A673 (cell line): ENCODE measurements at regions not wholly inside any gene's neighbourhood (a gene's known extent, or its start where the extent isn't known, plus 50 kb on each side); places are given as distances from the start of the nearest gene placed in this dataset.

Experiments
- BruUV-seq: library from RNA; stranded (reverse); fragments of 400-500 nt; replicated peaks from 2 replicates; lab custom pipeline; 2021; lab: Mats Ljungman, UMichigan
- CTCF ChIA-PET: fragments of 300-600 bp; sonication (Branson Sonifier 250); formaldehyde crosslinking; loops from one replicate; lab custom pipeline; 2022; ENCODE audit warnings: antibody characterized with exemption; lab: Charles Lee
- POLR2A ChIA-PET: fragments of 300-600 bp; sonication (Branson Sonifier 250); formaldehyde crosslinking; loops from one replicate; lab custom pipeline; 2022; ENCODE audit warnings: antibody characterized with exemption; ENCODE audit not compliant: low non-redundant PET; lab: Charles Lee
- DNase-seq: peaks from one replicate; pipeline ENCODE4 v3.0.0-alpha.2; 2015; ENCODE audit warnings: low spot score
- H3K27ac ChIP-seq: fragments of 200-600 bp; sonication (generic); 2 replicates; pipeline ENCODE4 v1.5.1; 2016; ENCODE audit warnings: mixed run types, low read depth, mild to moderate bottlenecking, mixed read lengths, antibody characterized with exemption, low read length; ENCODE audit not compliant: poor library complexity, severe bottlenecking
- H3K27me3 ChIP-seq: fragments of 200-600 bp; sonication (generic); replicated peaks from 2 replicates; pipeline ENCODE4 v1.6.1; 2017; ENCODE audit warnings: mixed run types, low read depth, mild to moderate bottlenecking, mixed read lengths, antibody characterized with exemption, low read length; ENCODE audit not compliant: insufficient read depth, poor library complexity
- H3K36me3 ChIP-seq: fragments of 200-600 bp; sonication (generic); 2 replicates; pipeline ENCODE4 v1.6.1; 2016; ENCODE audit warnings: mixed run types, mild to moderate bottlenecking, mixed read lengths, antibody characterized with exemption, low read length; ENCODE audit not compliant: insufficient read depth, poor library complexity, severe bottlenecking
- H3K4me1 ChIP-seq: fragments of 200-600 bp; sonication (generic); 2 replicates; pipeline ENCODE4 v1.6.1; 2017; ENCODE audit warnings: mixed run types, mild to moderate bottlenecking, mixed read lengths, antibody characterized with exemption, low read length; ENCODE audit not compliant: insufficient read depth, poor library complexity, severe bottlenecking
- H3K4me3 ChIP-seq: fragments of 200-600 bp; sonication (generic); 2 replicates; pipeline ENCODE4 v1.5.1; 2016; ENCODE audit warnings: low read depth, mixed run types, mild to moderate bottlenecking, mixed read lengths, low read length; ENCODE audit not compliant: poor library complexity, severe bottlenecking
- H3K9me3 ChIP-seq: fragments of 200-600 bp; sonication (generic); 2 replicates; pipeline ENCODE4 v1.6.1; 2016; ENCODE audit warnings: mixed run types, low read depth, mild to moderate bottlenecking, mixed read lengths, antibody characterized with exemption, low read length; ENCODE audit not compliant: poor library complexity, severe bottlenecking
- CTCF ChIP-seq: fragments of 300-800, 200-600 bp; sonication (generic); conservative IDR thresholded peaks from 2 replicates; pipeline ENCODE4 v1.5.1; 2017; ENCODE audit warnings: low read depth, mild to moderate bottlenecking, antibody characterized with exemption, low read length, moderate library complexity, mixed read lengths
- EZH2 ChIP-seq: fragments of 200-600 bp; sonication (generic); IDR thresholded peaks from 2 replicates; pipeline ENCODE4 v1.6.1; 2017; ENCODE audit warnings: borderline replicate concordance, low read depth, mild to moderate bottlenecking, mixed read lengths, antibody characterized with exemption, low read length; ENCODE audit not compliant: poor library complexity, severe bottlenecking
- intact Hi-C: fragments of 100-400 bp; cut with micrococcal nuclease; formaldehyde crosslinking; loops from one replicate; pipeline ENCODE4 v1.10.0; 2022; ENCODE audit not compliant: unreplicated experiment

- no peak overlapping the region for H3K27ac ChIP-seq
- TF ChIP-seq CTCF (no peak), EZH2 (no peak)
- no peaks in the 10 kb centered on the region for H3K36me3 ChIP-seq
- H3K4me3 ChIP-seq: no peak overlapping the region
- CTCF ChIA-PET: no interaction called here
- no peaks in the 10 kb centered on the region for H3K4me1 ChIP-seq
- H3K27me3 ChIP-seq: peaks cover 3% of the 10 kb centered on the region
- DNase-seq: no peak
- POLR2A ChIA-PET: no interaction called here
- no TSS peak for BruUV-seq
- intact Hi-C loops: no loop called here
- H3K9me3 ChIP-seq: no peaks in the 10 kb centered on the region
These were observed 329.7 kb upstream of the USP24 start for GRCh38 chr1:55544826-55545225.

- ChIA-PET POLR2A (no interaction called here), CTCF (no interaction called here)
- Histone ChIP-seq H3K4me3 (no peak overlapping the region), H3K4me1 (no peaks in the 10 kb centered on the region), H3K9me3 (no peaks in the 10 kb centered on the region), H3K36me3 (no peaks in the 10 kb centered on the region), H3K27me3 (peaks cover 3% of the 10 kb centered on the region), H3K27ac (no peak overlapping the region)
- no peak for DNase-seq
- no peak for TF ChIP-seq EZH2
- no peak for TF ChIP-seq CTCF
- intact Hi-C loops: no loop called here
- no TSS peak for BruUV-seq
These were observed 327.8 kb upstream of the USP24 start for GRCh38 chr1:55542901-55543504.

GRCh38 chr1:55541296-55541695 lies 326.1 kb upstream of the USP24 start:
- no peaks in the 10 kb centered on the region for H3K4me1 ChIP-seq
- TF ChIP-seq EZH2 (no peak), CTCF (no peak)
- no peak overlapping the region for H3K4me3 ChIP-seq
- intact Hi-C loops: no loop called here
- H3K36me3 ChIP-seq: no peaks in the 10 kb centered on the region
- H3K27me3 ChIP-seq: peaks cover 3% of the 10 kb centered on the region
- DNase-seq: no peak
- H3K27ac ChIP-seq: no peak overlapping the region
- POLR2A ChIA-PET: no interaction called here
- no TSS peak for BruUV-seq
- CTCF ChIA-PET: no interaction called here
- no peaks in the 10 kb centered on the region for H3K9me3 ChIP-seq
